A673 (cell line): ENCODE measurements at regions not wholly inside any gene's neighbourhood (a gene's known extent, or its start where the extent isn't known, plus 50 kb on each side); places are given as distances from the start of the nearest gene placed in this dataset.

Source experiments
- BruUV-seq: library from RNA; stranded (reverse); fragments of 400-500 nt; replicated peaks from 2 replicates; lab custom pipeline; 2021; lab: Mats Ljungman, UMichigan
- CTCF ChIA-PET: fragments of 300-600 bp; sonication (Branson Sonifier 250); formaldehyde crosslinking; loops from one replicate; lab custom pipeline; 2022; ENCODE audit warnings: antibody characterized with exemption; lab: Charles Lee
- POLR2A ChIA-PET: fragments of 300-600 bp; sonication (Branson Sonifier 250); formaldehyde crosslinking; loops from one replicate; lab custom pipeline; 2022; ENCODE audit warnings: antibody characterized with exemption; ENCODE audit not compliant: low non-redundant PET; lab: Charles Lee
- DNase-seq: peaks from one replicate; pipeline ENCODE4 v3.0.0-alpha.2; 2015; ENCODE audit warnings: low spot score
- H3K27ac ChIP-seq: fragments of 200-600 bp; sonication (generic); 2 replicates; pipeline ENCODE4 v1.5.1; 2016; ENCODE audit warnings: mixed run types, low read depth, mild to moderate bottlenecking, mixed read lengths, antibody characterized with exemption, low read length; ENCODE audit not compliant: poor library complexity, severe bottlenecking
- H3K27me3 ChIP-seq: fragments of 200-600 bp; sonication (generic); replicated peaks from 2 replicates; pipeline ENCODE4 v1.6.1; 2017; ENCODE audit warnings: mixed run types, low read depth, mild to moderate bottlenecking, mixed read lengths, antibody characterized with exemption, low read length; ENCODE audit not compliant: insufficient read depth, poor library complexity
- H3K36me3 ChIP-seq: fragments of 200-600 bp; sonication (generic); 2 replicates; pipeline ENCODE4 v1.6.1; 2016; ENCODE audit warnings: mixed run types, mild to moderate bottlenecking, mixed read lengths, antibody characterized with exemption, low read length; ENCODE audit not compliant: insufficient read depth, poor library complexity, severe bottlenecking
- H3K4me1 ChIP-seq: fragments of 200-600 bp; sonication (generic); 2 replicates; pipeline ENCODE4 v1.6.1; 2017; ENCODE audit warnings: mixed run types, mild to moderate bottlenecking, mixed read lengths, antibody characterized with exemption, low read length; ENCODE audit not compliant: insufficient read depth, poor library complexity, severe bottlenecking
- H3K4me3 ChIP-seq: fragments of 200-600 bp; sonication (generic); 2 replicates; pipeline ENCODE4 v1.5.1; 2016; ENCODE audit warnings: low read depth, mixed run types, mild to moderate bottlenecking, mixed read lengths, low read length; ENCODE audit not compliant: poor library complexity, severe bottlenecking
- H3K9me3 ChIP-seq: fragments of 200-600 bp; sonication (generic); 2 replicates; pipeline ENCODE4 v1.6.1; 2016; ENCODE audit warnings: mixed run types, low read depth, mild to moderate bottlenecking, mixed read lengths, antibody characterized with exemption, low read length; ENCODE audit not compliant: poor library complexity, severe bottlenecking
- CTCF ChIP-seq: fragments of 300-800, 200-600 bp; sonication (generic); conservative IDR thresholded peaks from 2 replicates; pipeline ENCODE4 v1.5.1; 2017; ENCODE audit warnings: low read depth, mild to moderate bottlenecking, antibody characterized with exemption, low read length, moderate library complexity, mixed read lengths
- EZH2 ChIP-seq: fragments of 200-600 bp; sonication (generic); IDR thresholded peaks from 2 replicates; pipeline ENCODE4 v1.6.1; 2017; ENCODE audit warnings: borderline replicate concordance, low read depth, mild to moderate bottlenecking, mixed read lengths, antibody characterized with exemption, low read length; ENCODE audit not compliant: poor library complexity, severe bottlenecking
- intact Hi-C: fragments of 100-400 bp; cut with micrococcal nuclease; formaldehyde crosslinking; loops from one replicate; pipeline ENCODE4 v1.10.0; 2022; ENCODE audit not compliant: unreplicated experiment

DNA sequence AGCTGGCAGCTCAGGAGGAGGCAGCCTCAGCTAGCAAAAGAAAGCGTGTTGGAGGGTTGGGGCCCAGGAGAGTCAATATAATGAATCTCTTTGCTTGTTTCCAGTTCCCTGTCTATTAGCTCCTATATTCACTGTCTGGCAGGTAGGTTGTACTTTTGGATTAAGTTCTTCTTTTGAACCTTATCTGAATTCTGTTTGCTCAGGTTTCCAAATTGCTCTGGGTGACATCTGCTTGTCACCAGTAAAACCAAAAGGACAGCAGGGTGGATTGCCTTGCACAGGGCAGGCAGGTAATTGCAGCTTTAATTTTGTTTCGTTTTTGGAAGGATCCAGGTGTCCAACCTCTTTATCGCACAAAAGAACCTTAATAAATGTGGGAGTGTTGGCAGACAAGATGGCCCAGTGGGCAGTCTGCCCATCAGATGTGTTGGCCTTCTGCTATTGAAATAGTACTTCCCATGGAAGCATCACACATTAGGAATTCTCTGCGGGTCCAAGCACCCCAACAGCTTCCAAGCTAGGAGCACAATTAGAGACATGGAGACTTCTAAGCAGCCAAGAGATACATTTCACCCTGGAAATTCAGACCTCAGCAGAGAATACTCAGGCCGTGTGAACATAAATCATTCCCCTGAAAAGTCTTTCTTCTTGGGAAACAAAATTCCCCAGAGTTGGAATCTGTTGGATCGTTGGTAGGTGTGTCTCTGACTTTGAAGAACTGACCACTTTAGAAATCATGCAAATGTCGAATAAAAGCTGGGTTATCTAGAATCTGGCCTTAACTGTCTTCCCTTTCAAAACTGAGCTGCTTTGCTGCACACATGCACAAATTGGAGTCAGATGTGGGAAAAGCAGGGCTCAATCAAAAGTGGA is 286.9 kb upstream of the BMP2 start:
- TF ChIP-seq EZH2, result no peak
- TF ChIP-seq CTCF, result no peak
- POLR2A ChIA-PET, result no interaction called here
- no TSS peak for BruUV-seq

DNA sequence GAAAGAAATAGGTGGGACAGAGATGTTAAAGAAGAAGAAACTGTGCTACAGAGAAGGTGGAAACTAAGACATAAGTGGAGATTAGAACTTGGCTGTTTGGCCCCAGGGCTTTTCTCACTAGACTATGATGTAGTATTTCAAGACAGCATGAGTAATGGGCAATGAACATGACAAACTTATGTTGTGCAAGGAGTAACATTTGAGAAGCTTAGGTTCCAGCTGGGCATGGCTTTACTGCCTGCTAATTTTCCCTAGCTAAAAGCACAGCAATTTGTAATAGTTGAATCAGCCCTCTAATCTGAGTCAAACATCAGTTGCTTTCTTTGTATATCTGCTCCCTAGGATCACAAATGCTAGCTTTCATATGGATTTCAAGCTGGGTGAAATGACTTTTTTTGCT is 294.3 kb upstream of the BMP2 start:
- ChIA-PET CTCF (no interaction called here), POLR2A (no interaction called here)
- BruUV-seq, result no TSS peak
- TF ChIP-seq CTCF, result no peak
- TF ChIP-seq EZH2, result no peak
- Histone ChIP-seq H3K36me3 (no peaks in the 10 kb centered on the region), H3K4me3 (no peak overlapping the region), H3K27ac (no peak overlapping the region), H3K27me3 (no peaks in the 10 kb centered on the region), H3K9me3 (no peaks in the 10 kb centered on the region), H3K4me1 (no peaks in the 10 kb centered on the region)
- intact Hi-C loops, result no loop called here
- DNase-seq, result no peak

More for the DNA sequence above, 286.9 kb upstream of the BMP2 start:
- Histone ChIP-seq H3K27me3 (no peaks in the 10 kb centered on the region), H3K4me1 (no peaks in the 10 kb centered on the region), H3K36me3 (no peaks in the 10 kb centered on the region), H3K4me3 (no peak overlapping the region), H3K9me3 (no peaks in the 10 kb centered on the region), H3K27ac (no peak overlapping the region)
- DNase-seq, result no peak
- intact Hi-C loops, result no loop called here
- CTCF ChIA-PET, result no interaction called here

DNA sequence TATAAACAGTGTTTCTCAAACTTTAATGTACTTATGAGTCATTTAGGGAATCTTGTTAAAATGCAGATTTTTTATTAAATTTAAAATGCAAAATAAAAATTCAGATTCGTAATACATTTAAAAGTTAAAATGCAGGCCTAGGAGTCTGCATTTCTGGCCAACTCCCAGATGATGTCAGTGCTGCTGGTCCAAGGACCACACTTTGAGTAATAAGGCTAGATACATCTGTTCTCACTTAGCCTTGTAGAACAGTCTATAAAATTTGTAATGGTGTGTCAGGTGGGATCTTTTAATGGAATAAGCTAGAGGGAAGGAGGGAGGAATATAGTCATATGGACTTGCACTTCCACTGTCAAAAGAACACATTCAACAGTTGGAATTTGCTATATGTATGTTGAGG is 295.6 kb upstream of the BMP2 start:
- Histone ChIP-seq H3K27me3 (no peaks in the 10 kb centered on the region), H3K4me3 (no peak overlapping the region), H3K9me3 (no peaks in the 10 kb centered on the region), H3K4me1 (no peaks in the 10 kb centered on the region), H3K36me3 (no peaks in the 10 kb centered on the region), H3K27ac (no peak overlapping the region)
- no peak for DNase-seq
- intact Hi-C loops, result no loop called here
- ChIA-PET POLR2A (no interaction called here), CTCF (no interaction called here)
- TF ChIP-seq CTCF, result no peak
- TF ChIP-seq EZH2, result no peak
- no TSS peak for BruUV-seq
